H1 (cell line): ENCODE measurements at regions not wholly inside any gene's neighbourhood (a gene's known extent, or its start where the extent isn't known, plus 50 kb on each side); places are given as distances from the start of the nearest gene placed in this dataset.

Source experiments
- CTCF ChIA-PET: fragments of 300-600 bp; sonication (Branson Sonifier 250); formaldehyde crosslinking; loops from one replicate; lab custom pipeline; 2021; ENCODE audit not compliant: partially characterized antibody; lab: Charles Lee
- POLR2A ChIA-PET: fragments of 300-600 bp; sonication (Branson Sonifier 250); formaldehyde crosslinking; loops from one replicate; lab custom pipeline; 2021; ENCODE audit warnings: inconsistent platforms; ENCODE audit not compliant: partially characterized antibody; lab: Charles Lee
- DNase-seq, 2 experiments: peaks; one replicate each; pipeline versions ENCODE4 v3.0.0 to v3.0.0-alpha.2; 2010 to 2022; ENCODE audit warnings: low spot score in 2 of 2, low read depth in 1 of 2, mixed read lengths in 1 of 2
- FAIRE-seq: peaks from 2 replicates; lab custom pipeline; 2011; peaks lifted over from hg19 to GRCh38; lab: Jason Lieb, UNC
- H2AFZ ChIP-seq: 2 replicates; pipeline ENCODE4 v1.8.1; 2012; ENCODE audit warnings: low read length, inconsistent platforms
- H2AK5ac ChIP-seq: 2 replicates; pipeline ENCODE4 v1.6.1; 2013; ENCODE audit warnings: low read depth, low read length
- H2BK120ac ChIP-seq: replicated peaks from 2 replicates; pipeline ENCODE3; 2013; ENCODE audit warnings: low read depth, low read length, inconsistent platforms
- H2BK12ac ChIP-seq: 2 replicates; pipeline ENCODE4 v1.6.1; 2013; ENCODE audit warnings: low read depth, low read length
- H2BK15ac ChIP-seq: 2 replicates; pipeline ENCODE4 v1.6.1; 2013; ENCODE audit warnings: low read length
- H2BK20ac ChIP-seq: 2 replicates; pipeline ENCODE4 v1.6.1; 2013; ENCODE audit warnings: low read length
- H2BK5ac ChIP-seq: 2 replicates; pipeline ENCODE4 v1.6.1; 2013; ENCODE audit warnings: low read depth, low read length
- H3K14ac ChIP-seq: 2 replicates; pipeline ENCODE4 v1.6.1; 2013; ENCODE audit warnings: inconsistent platforms; ENCODE audit not compliant: insufficient read length
- H3K18ac ChIP-seq: 2 replicates; pipeline ENCODE4 v1.6.1; 2013; ENCODE audit warnings: low read length; ENCODE audit errors: extremely low read depth
- H3K23ac ChIP-seq: 2 replicates; pipeline ENCODE4 v1.6.1; 2013; ENCODE audit warnings: inconsistent platforms; ENCODE audit not compliant: insufficient read length
- H3K23me2 ChIP-seq: 2 replicates; pipeline ENCODE4 v1.6.1; 2013; ENCODE audit warnings: low read depth, low read length
- H3K27ac ChIP-seq: 2 replicates; pipeline ENCODE4 v1.6.1; 2011; ENCODE audit warnings: low read depth, low read length, inconsistent platforms
- H3K27me3 ChIP-seq, 4 experiments: replicated peaks in 1 of 4; 1 replicate in 1 of 4; 2 replicates in 3 of 4; pipeline versions ENCODE4 v1.6.1 to v1.8.1; 2011 to 2013; ENCODE audit warnings: low read length in 3 of 4, mild to moderate bottlenecking in 3 of 4, inconsistent platforms in 2 of 4, mixed read lengths in 2 of 4, moderate library complexity in 1 of 4; ENCODE audit not compliant: control insufficient read depth in 3 of 4, insufficient read depth in 3 of 4; ENCODE audit errors: extremely low read depth in 1 of 4
- H3K36me3 ChIP-seq, 4 experiments: 2 replicates each; pipeline versions ENCODE4 v1.6.1 to v1.8.1; 2011 to 2013; ENCODE audit warnings: mild to moderate bottlenecking in 4 of 4, low read length in 3 of 4, moderate library complexity in 2 of 4, control low read depth in 1 of 4, inconsistent platforms in 1 of 4; ENCODE audit not compliant: insufficient read depth in 4 of 4, control insufficient read depth in 2 of 4
- H3K4ac ChIP-seq: replicated peaks from 2 replicates; pipeline ENCODE3; 2013; ENCODE audit warnings: low read length, low read depth, mixed read lengths, inconsistent platforms; ENCODE audit not compliant: insufficient read length
- H3K4me1 ChIP-seq, 4 experiments: replicated peaks in 1 of 4; 1 replicate in 1 of 4; 2 replicates in 3 of 4; pipeline versions ENCODE4 v1.6.1 to v1.8.1; 2011 to 2013; ENCODE audit warnings: low read length in 3 of 4, inconsistent platforms in 2 of 4, mixed read lengths in 1 of 4; ENCODE audit not compliant: insufficient read depth in 4 of 4, control insufficient read depth in 3 of 4
- H3K4me2 ChIP-seq, 2 experiments: 2 replicates each; pipeline versions ENCODE4 v1.6.1 to v1.8.1; 2011 to 2013; ENCODE audit warnings: low read depth in 2 of 2, low read length in 2 of 2, control low read depth in 1 of 2, inconsistent platforms in 1 of 2, mild to moderate bottlenecking in 1 of 2; ENCODE audit not compliant: insufficient read depth in 1 of 2
- H3K4me3 ChIP-seq, 4 experiments: fragments of 200-600, 300-600 bp in 1 of 4; sonication (generic), shearing (Covaris generic), sonication (Bioruptor Twin) in 1 of 4; 2 replicates each; pipeline versions ENCODE4 v1.5.1 to v1.8.1; 2011 to 2016; ENCODE audit warnings: low read length in 4 of 4, low read depth in 3 of 4, control low read depth in 2 of 4, inconsistent platforms in 2 of 4, mild to moderate bottlenecking in 2 of 4, mixed read lengths in 1 of 4, moderate library complexity in 1 of 4; ENCODE audit not compliant: insufficient read depth in 2 of 4; ENCODE audit errors: extremely low read depth in 1 of 4
- H3K56ac ChIP-seq: replicated peaks from 2 replicates; pipeline ENCODE3; 2013; ENCODE audit warnings: low read depth, mild to moderate bottlenecking, mixed read lengths, low read length, inconsistent platforms; ENCODE audit not compliant: insufficient read length
- H3K79me1 ChIP-seq: 2 replicates; pipeline ENCODE4 v1.6.1; 2013; ENCODE audit warnings: low read depth, low read length, control low read depth
- H3K79me2 ChIP-seq, 2 experiments: 2 replicates each; pipeline versions ENCODE4 v1.6.1 to v1.8.1; 2012 to 2013; ENCODE audit warnings: low read length in 2 of 2, mild to moderate bottlenecking in 2 of 2, inconsistent platforms in 1 of 2; ENCODE audit not compliant: insufficient read depth in 2 of 2, control insufficient read depth in 1 of 2
- H3K9ac ChIP-seq, 4 experiments: replicated peaks in 1 of 4; 1 replicate in 1 of 4; 2 replicates in 3 of 4; pipeline versions ENCODE4 v1.6.1 to v1.8.1; 2011 to 2013; ENCODE audit warnings: low read depth in 3 of 4, low read length in 3 of 4, control low read depth in 2 of 4, mild to moderate bottlenecking in 2 of 4, moderate library complexity in 2 of 4, inconsistent platforms in 1 of 4; ENCODE audit errors: extremely low read depth in 1 of 4
- H3K9me3 ChIP-seq, 2 experiments: 2 replicates each; pipeline versions ENCODE4 v1.6.1 to v1.8.1; 2012 to 2013; ENCODE audit warnings: mild to moderate bottlenecking in 2 of 2, moderate library complexity in 2 of 2, control low read depth in 1 of 2, inconsistent platforms in 1 of 2, low read depth in 1 of 2, low read length in 1 of 2, mixed read lengths in 1 of 2; ENCODE audit not compliant: insufficient read depth in 2 of 2
- H4K20me1 ChIP-seq, 2 experiments: replicated peaks in 1 of 2; 2 replicates each; pipeline versions ENCODE3 to v1.8.1; 2011 to 2013; ENCODE audit warnings: inconsistent platforms in 2 of 2, low read length in 2 of 2, mild to moderate bottlenecking in 1 of 2; ENCODE audit not compliant: insufficient read depth in 2 of 2, control insufficient read depth in 1 of 2
- H4K5ac ChIP-seq: 2 replicates; pipeline ENCODE4 v1.6.1; 2013; ENCODE audit warnings: low read length, low read depth, mixed read lengths, inconsistent platforms; ENCODE audit not compliant: insufficient read length
- H4K8ac ChIP-seq: 2 replicates; pipeline ENCODE4 v1.8.0; 2013; ENCODE audit warnings: mild to moderate bottlenecking, moderate library complexity, low read length, inconsistent platforms; ENCODE audit not compliant: insufficient read depth; ENCODE audit errors: extremely low read depth
- H4K91ac ChIP-seq: replicated peaks from 2 replicates; pipeline ENCODE3; 2013; ENCODE audit warnings: low read length, mixed read lengths, inconsistent platforms; ENCODE audit not compliant: insufficient read length
- GTF2F1 ChIP-seq: IDR thresholded peaks from 2 replicates; pipeline ENCODE4 v1.6.1; 2012; ENCODE audit warnings: low read depth, low read length, improper control_type of control experiment, borderline replicate concordance
- whole genome bisulfite sequencing, 2 experiments: shearing (Covaris generic) in 1 of 2; methylation state at CpG; one replicate each; pipeline versions ENCODE4 v1.1.6 to v1.1.7; 2013 to 2015; ENCODE audit warnings: low lambda C conversion rate in 2 of 2, mixed read lengths in 2 of 2, inconsistent platforms in 1 of 2, low coverage in 1 of 2, missing lambda C conversion rate in 1 of 2; ENCODE audit not compliant: insufficient replicate concordance in 2 of 2, insufficient coverage in 1 of 2, insufficient read length in 1 of 2; ENCODE audit errors: extremely low coverage in 1 of 2, missing lambda C conversion rate in 1 of 2; 5-methylcytosine and 5-hydroxymethylcytosine counted together
- TF ChIP-seq, protein P1 (sequence below), 3 experiments: IDR thresholded peaks; 1 replicate in 2 of 3; 2 replicates in 1 of 3; pipeline versions ENCODE4 v1.5.1 to v1.6.1; 2011; ENCODE audit warnings: low read length in 3 of 3, mild to moderate bottlenecking in 3 of 3, inconsistent platforms in 2 of 3, low read depth in 1 of 3, moderate library complexity in 1 of 3; ENCODE audit not compliant: insufficient read depth in 1 of 3; ENCODE audit errors: control extremely low read depth in 1 of 3

GRCh38 chr2:62627667-62628066 lies 77.8 kb upstream of the EHBP1 start:
- no peak for TF ChIP-seq GTF2F1
- TF ChIP-seq, protein P1, sequence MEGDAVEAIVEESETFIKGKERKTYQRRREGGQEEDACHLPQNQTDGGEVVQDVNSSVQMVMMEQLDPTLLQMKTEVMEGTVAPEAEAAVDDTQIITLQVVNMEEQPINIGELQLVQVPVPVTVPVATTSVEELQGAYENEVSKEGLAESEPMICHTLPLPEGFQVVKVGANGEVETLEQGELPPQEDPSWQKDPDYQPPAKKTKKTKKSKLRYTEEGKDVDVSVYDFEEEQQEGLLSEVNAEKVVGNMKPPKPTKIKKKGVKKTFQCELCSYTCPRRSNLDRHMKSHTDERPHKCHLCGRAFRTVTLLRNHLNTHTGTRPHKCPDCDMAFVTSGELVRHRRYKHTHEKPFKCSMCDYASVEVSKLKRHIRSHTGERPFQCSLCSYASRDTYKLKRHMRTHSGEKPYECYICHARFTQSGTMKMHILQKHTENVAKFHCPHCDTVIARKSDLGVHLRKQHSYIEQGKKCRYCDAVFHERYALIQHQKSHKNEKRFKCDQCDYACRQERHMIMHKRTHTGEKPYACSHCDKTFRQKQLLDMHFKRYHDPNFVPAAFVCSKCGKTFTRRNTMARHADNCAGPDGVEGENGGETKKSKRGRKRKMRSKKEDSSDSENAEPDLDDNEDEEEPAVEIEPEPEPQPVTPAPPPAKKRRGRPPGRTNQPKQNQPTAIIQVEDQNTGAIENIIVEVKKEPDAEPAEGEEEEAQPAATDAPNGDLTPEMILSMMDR (IDR thresholded peaks at IDR 0.05; ENCODE audit: control extremely low read depth in 1 of 3, insufficient read depth in 1 of 3, low read depth in 1 of 3, low read length in 3 of 3), result peak in 1 of 3 experiments; percentile 3; a peak in 1 of 4 replicates
- Histone ChIP-seq H2BK15ac (no peak overlapping the region), H4K91ac (no peak overlapping the region), H2BK5ac (no peak overlapping the region), H2BK20ac (no peak overlapping the region), H2BK120ac (no peak overlapping the region), H4K8ac (no peak overlapping the region), H3K4me1 (peaks cover 0 to 5% (median 0%) of the 10 kb centered on the region in 4 experiments; a peak in 1 of 7 replicates), H3K9me3 (peaks cover 4 to 12% of the 10 kb centered on the region in 2 experiments; a peak in 2 of 4 replicates), H3K27ac (no peak overlapping the region), H3K14ac (no peak overlapping the region), H3K36me3 (no peaks in the 10 kb centered on the region; a peak in 1 of 8 replicates), H3K23me2 (no peaks in the 10 kb centered on the region; the same call in 1 of the 2 replicates), H3K23ac (no peak overlapping the region), H3K4ac (no peak overlapping the region), H2AFZ (no peak overlapping the region), H3K79me2 (no peaks in the 10 kb centered on the region), H2AK5ac (no peak overlapping the region), H3K27me3 (no peaks in the 10 kb centered on the region), H3K4me3 (no peak overlapping the region), H3K4me2 (no peak overlapping the region), H3K18ac (no peak overlapping the region), H3K79me1 (no peaks in the 10 kb centered on the region), H3K56ac (no peak overlapping the region), H4K20me1 (no peaks in the 10 kb centered on the region), H3K9ac (no peak overlapping the region), H2BK12ac (no peak overlapping the region), H4K5ac (no peak overlapping the region)
- FAIRE-seq, result peak; percentile 24
- DNase-seq, result peak in 1 of 2 experiments; percentile 5
- 67% methylated on average over 5 of the region's 5 CpGs; no CpG with 5 or more reads in 1 of the 2 experiments for WGBS, 2 experiments
- ChIA-PET CTCF (interaction anchor here (0.9 kb wide), 1 partner anchor 11 kb away, joined by 3 read pairs; no protein-coding TSS in a partner anchor), POLR2A (interaction anchor here (1.5 kb wide), 1 partner anchor 122 kb away, joined by 3 read pairs; the partner anchor contains the start of gene TMEM17)
